ENCODE measurements at regions not wholly inside any gene's neighbourhood (a gene's known extent, or its start where the extent isn't known, plus 50 kb on each side); places are given as distances from the start of the nearest gene placed in this dataset.

GRCh38 chr21:17185674-17186073 is 327.2 kb upstream of the CXADR start:
- H3K4me3 ChIP-seq (ENCODE audit: low read length) = no peak overlapping the region
- H3K27me3 Mint-ChIP-seq = no peaks in the 10 kb centered on the region

GRCh38 chr21:17189963-17190362 is 322.9 kb upstream of the CXADR start:
- Histone ChIP-seq H3K9me3 (ENCODE audit: low read length) (no peaks in the 10 kb centered on the region), H3K4me1 (ENCODE audit: insufficient read depth, low read length) (no peaks in the 10 kb centered on the region), H3K27me3 (ENCODE audit: insufficient read depth, low read length, poor library complexity, severe bottlenecking) (no peaks in the 10 kb centered on the region), H3K36me3 (ENCODE audit: insufficient read depth, low read length) (no peaks in the 10 kb centered on the region), H3K4me3 (ENCODE audit: low read length) (no peak overlapping the region), H3K27ac (ENCODE audit: low read depth, low read length) (no peak overlapping the region)
- H3K27ac Mint-ChIP-seq = no peak overlapping the region
- no peaks in the 10 kb centered on the region for H3K36me3 Mint-ChIP-seq
- H3K27me3 Mint-ChIP-seq = no peaks in the 10 kb centered on the region
- peaks cover 0 to 3% (median 0%) of the 10 kb centered on the region in 3 donors for H3K4me1 Mint-ChIP-seq
- peaks cover 7 to 26% (median 12%) of the 10 kb centered on the region in 5 donors for H3K9me3 Mint-ChIP-seq
- DNase-seq = no peak
- no peak overlapping the region for H3K4me3 Mint-ChIP-seq
- ChIA-PET CTCF (no interaction called here), POLR2A (no interaction called here)

More at GRCh38 chr21:17185674-17186073, 327.2 kb upstream of the CXADR start:
- DNase-seq = no peak
- no peaks in the 10 kb centered on the region for H3K9me3 ChIP-seq (ENCODE audit: low read length)
- H3K4me1 Mint-ChIP-seq = no peaks in the 10 kb centered on the region
- peaks cover 5 to 16% (median 8%) of the 10 kb centered on the region in 5 donors for H3K9me3 Mint-ChIP-seq
- H3K36me3 ChIP-seq (ENCODE audit: insufficient read depth, low read length) = no peaks in the 10 kb centered on the region
- H3K27me3 ChIP-seq (ENCODE audit: insufficient read depth, low read length, poor library complexity, severe bottlenecking) = no peaks in the 10 kb centered on the region
- H3K4me1 ChIP-seq (ENCODE audit: insufficient read depth, low read length) = no peaks in the 10 kb centered on the region
- H3K36me3 Mint-ChIP-seq = no peaks in the 10 kb centered on the region
- no peak overlapping the region for H3K27ac ChIP-seq (ENCODE audit: low read depth, low read length)
- POLR2A ChIA-PET = no interaction called here
- H3K4me3 Mint-ChIP-seq = no peak overlapping the region
- CTCF ChIA-PET = no interaction called here
- H3K27ac Mint-ChIP-seq = no peak overlapping the region

GRCh38 chr21:17191346-17191993 is 321.4 kb upstream of the CXADR start:
- H3K4me1 Mint-ChIP-seq = peaks cover 0 to 3% (median 0%) of the 10 kb centered on the region in 3 donors
- POLR2A ChIA-PET = no interaction called here
- CTCF ChIA-PET = no interaction called here

GRCh38 chr21:17195351-17195750 is 317.5 kb upstream of the CXADR start:
- Histone ChIP-seq H3K9me3 (ENCODE audit: low read length) (no peaks in the 10 kb centered on the region), H3K27ac (ENCODE audit: low read depth, low read length) (no peak overlapping the region), H3K4me3 (ENCODE audit: low read length) (no peak overlapping the region), H3K36me3 (ENCODE audit: insufficient read depth, low read length) (no peaks in the 10 kb centered on the region), H3K4me1 (ENCODE audit: insufficient read depth, low read length) (no peaks in the 10 kb centered on the region), H3K27me3 (ENCODE audit: insufficient read depth, low read length, poor library complexity, severe bottlenecking) (no peaks in the 10 kb centered on the region)
- no peaks in the 10 kb centered on the region for H3K36me3 Mint-ChIP-seq
- H3K27me3 Mint-ChIP-seq = no peaks in the 10 kb centered on the region
- H3K27ac Mint-ChIP-seq = no peak overlapping the region
- DNase-seq = no peak
- ChIA-PET POLR2A (no interaction called here), CTCF (no interaction called here)
- H3K9me3 Mint-ChIP-seq = peaks cover 5 to 27% (median 8%) of the 10 kb centered on the region in 5 donors
- peaks cover 0 to 3% (median 0%) of the 10 kb centered on the region in 3 donors for H3K4me1 Mint-ChIP-seq
- no peak overlapping the region for H3K4me3 Mint-ChIP-seq

More at GRCh38 chr21:17191346-17191993, 321.4 kb upstream of the CXADR start:
- no peak overlapping the region for H3K4me3 ChIP-seq (ENCODE audit: low read length)
- Mint-ChIP-seq H3K36me3 (no peaks in the 10 kb centered on the region), H3K4me3 (no peak overlapping the region), H3K9me3 (peaks cover 7 to 20% (median 9%) of the 10 kb centered on the region in 5 donors), H3K27me3 (no peaks in the 10 kb centered on the region), H3K27ac (no peak overlapping the region)
- H3K4me1 ChIP-seq (ENCODE audit: insufficient read depth, low read length) = no peaks in the 10 kb centered on the region
- no peak for DNase-seq
- no peak overlapping the region for H3K27ac ChIP-seq (ENCODE audit: low read depth, low read length)
- no peaks in the 10 kb centered on the region for H3K36me3 ChIP-seq (ENCODE audit: insufficient read depth, low read length)
- H3K9me3 ChIP-seq (ENCODE audit: low read length) = no peaks in the 10 kb centered on the region
- no peaks in the 10 kb centered on the region for H3K27me3 ChIP-seq (ENCODE audit: insufficient read depth, low read length, poor library complexity, severe bottlenecking)

- Mint-ChIP-seq H3K4me3 (no peak overlapping the region), H3K27ac (no peak overlapping the region), H3K4me1 (peaks cover 0 to 3% (median 0%) of the 10 kb centered on the region in 3 donors), H3K27me3 (no peaks in the 10 kb centered on the region), H3K9me3 (peaks cover 5 to 32% (median 8%) of the 10 kb centered on the region in 5 donors), H3K36me3 (no peaks in the 10 kb centered on the region)
- ChIA-PET POLR2A (no interaction called here), CTCF (no interaction called here)
- Histone ChIP-seq H3K27ac (ENCODE audit: low read depth, low read length) (no peak overlapping the region), H3K4me3 (ENCODE audit: low read length) (no peak overlapping the region), H3K27me3 (ENCODE audit: insufficient read depth, low read length, poor library complexity, severe bottlenecking) (no peaks in the 10 kb centered on the region), H3K36me3 (ENCODE audit: insufficient read depth, low read length) (no peaks in the 10 kb centered on the region), H3K4me1 (ENCODE audit: insufficient read depth, low read length) (no peaks in the 10 kb centered on the region), H3K9me3 (ENCODE audit: low read length) (no peaks in the 10 kb centered on the region)
- no peak for DNase-seq
Observed at GRCh38 chr21:17195976-17196375, 316.9 kb upstream of the CXADR start.

GRCh38 chr21:17196623-17197022 is 316.2 kb upstream of the CXADR start:
- Mint-ChIP-seq H3K4me3 (no peak overlapping the region), H3K27ac (no peak overlapping the region), H3K4me1 (peaks cover 0 to 3% (median 0%) of the 10 kb centered on the region in 3 donors), H3K36me3 (no peaks in the 10 kb centered on the region), H3K9me3 (peaks cover 5 to 32% (median 8%) of the 10 kb centered on the region in 5 donors), H3K27me3 (no peaks in the 10 kb centered on the region)
- Histone ChIP-seq H3K4me1 (ENCODE audit: insufficient read depth, low read length) (no peaks in the 10 kb centered on the region), H3K36me3 (ENCODE audit: insufficient read depth, low read length) (no peaks in the 10 kb centered on the region), H3K4me3 (ENCODE audit: low read length) (no peak overlapping the region), H3K27ac (ENCODE audit: low read depth, low read length) (no peak overlapping the region), H3K27me3 (ENCODE audit: insufficient read depth, low read length, poor library complexity, severe bottlenecking) (no peaks in the 10 kb centered on the region), H3K9me3 (ENCODE audit: low read length) (no peaks in the 10 kb centered on the region)
- DNase-seq = no peak
- ChIA-PET CTCF (no interaction called here), POLR2A (no interaction called here)

- CTCF ChIA-PET = no interaction called here
- Histone ChIP-seq H3K27ac (ENCODE audit: low read depth, low read length) (no peak overlapping the region), H3K27me3 (ENCODE audit: insufficient read depth, low read length, poor library complexity, severe bottlenecking) (no peaks in the 10 kb centered on the region), H3K4me3 (ENCODE audit: low read length) (no peak overlapping the region), H3K36me3 (ENCODE audit: insufficient read depth, low read length) (no peaks in the 10 kb centered on the region), H3K4me1 (ENCODE audit: insufficient read depth, low read length) (no peaks in the 10 kb centered on the region), H3K9me3 (ENCODE audit: low read length) (no peaks in the 10 kb centered on the region)
- Mint-ChIP-seq H3K36me3 (no peaks in the 10 kb centered on the region), H3K4me1 (no peaks in the 10 kb centered on the region), H3K4me3 (no peak overlapping the region), H3K9me3 (peaks cover 6 to 35% (median 8%) of the 10 kb centered on the region in 5 donors), H3K27me3 (no peaks in the 10 kb centered on the region), H3K27ac (no peak overlapping the region)
- DNase-seq = no peak
- POLR2A ChIA-PET = no interaction called here
Observed at GRCh38 chr21:17197996-17198395, 314.8 kb upstream of the CXADR start.

- H3K9me3 Mint-ChIP-seq = peaks cover 3 to 32% (median 8%) of the 10 kb centered on the region in 5 donors
- H3K4me3 Mint-ChIP-seq = no peak overlapping the region
- DNase-seq = no peak
- no peak overlapping the region for H3K27ac Mint-ChIP-seq
- H3K4me3 ChIP-seq (ENCODE audit: low read length) = no peak overlapping the region
- H3K27me3 Mint-ChIP-seq = no peaks in the 10 kb centered on the region
- H3K36me3 ChIP-seq (ENCODE audit: insufficient read depth, low read length) = no peaks in the 10 kb centered on the region
- no peaks in the 10 kb centered on the region for H3K4me1 Mint-ChIP-seq
- H3K27me3 ChIP-seq (ENCODE audit: insufficient read depth, low read length, poor library complexity, severe bottlenecking) = no peaks in the 10 kb centered on the region
- H3K27ac ChIP-seq (ENCODE audit: low read depth, low read length) = no peak overlapping the region
- H3K36me3 Mint-ChIP-seq = no peaks in the 10 kb centered on the region
- CTCF ChIA-PET = no interaction called here
- POLR2A ChIA-PET = no interaction called here
- no peaks in the 10 kb centered on the region for H3K4me1 ChIP-seq (ENCODE audit: insufficient read depth, low read length)
- no peaks in the 10 kb centered on the region for H3K9me3 ChIP-seq (ENCODE audit: low read length)
Observed at GRCh38 chr21:17200250-17200649, 312.6 kb upstream of the CXADR start.

Measured in CD8-positive, alpha-beta memory T cell (primary cell).